ENCODE measurements at regions not wholly inside any gene's neighbourhood (a gene's known extent, or its start where the extent isn't known, plus 50 kb on each side); places are given as distances from the start of the nearest gene placed in this dataset.
A peak's percentile ranks its signal among the peaks of the same experiment; 100 is the strongest.

DNA sequence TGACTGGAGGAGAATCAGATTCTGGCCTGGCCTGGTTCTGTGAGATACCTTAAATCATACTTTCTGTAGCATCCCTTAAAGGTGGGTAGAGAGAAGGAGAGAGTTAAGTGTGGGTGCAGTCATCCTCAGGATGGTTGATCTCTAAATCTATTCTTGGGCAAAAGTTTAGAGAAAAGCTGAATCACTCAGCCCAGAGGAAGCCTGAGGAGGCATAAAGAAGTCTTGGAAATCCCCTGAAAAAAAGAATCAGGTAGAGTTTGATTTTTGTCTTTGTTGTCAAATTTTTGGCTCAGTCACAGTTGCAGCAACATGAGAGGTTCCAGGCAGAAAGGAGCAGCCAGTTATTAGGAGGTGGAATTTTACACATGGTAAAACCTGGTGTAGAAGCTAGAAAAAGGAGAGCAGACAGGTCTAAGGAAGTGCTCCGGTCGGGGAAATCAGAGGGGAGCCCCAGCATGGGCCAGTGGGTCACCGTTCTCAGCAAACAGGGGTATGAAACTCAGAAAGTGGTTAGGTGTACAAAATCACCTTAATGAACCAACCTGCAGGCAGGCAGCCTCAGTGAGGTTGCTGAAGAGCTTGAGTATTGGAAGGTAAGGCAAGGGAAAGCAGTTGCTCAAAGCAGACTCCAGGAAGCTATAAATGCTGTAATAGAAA lies 116.2 kb upstream of the CNTLN start:
- no peak for DNase-seq (ENCODE audit: low read depth, low spot score)

DNA sequence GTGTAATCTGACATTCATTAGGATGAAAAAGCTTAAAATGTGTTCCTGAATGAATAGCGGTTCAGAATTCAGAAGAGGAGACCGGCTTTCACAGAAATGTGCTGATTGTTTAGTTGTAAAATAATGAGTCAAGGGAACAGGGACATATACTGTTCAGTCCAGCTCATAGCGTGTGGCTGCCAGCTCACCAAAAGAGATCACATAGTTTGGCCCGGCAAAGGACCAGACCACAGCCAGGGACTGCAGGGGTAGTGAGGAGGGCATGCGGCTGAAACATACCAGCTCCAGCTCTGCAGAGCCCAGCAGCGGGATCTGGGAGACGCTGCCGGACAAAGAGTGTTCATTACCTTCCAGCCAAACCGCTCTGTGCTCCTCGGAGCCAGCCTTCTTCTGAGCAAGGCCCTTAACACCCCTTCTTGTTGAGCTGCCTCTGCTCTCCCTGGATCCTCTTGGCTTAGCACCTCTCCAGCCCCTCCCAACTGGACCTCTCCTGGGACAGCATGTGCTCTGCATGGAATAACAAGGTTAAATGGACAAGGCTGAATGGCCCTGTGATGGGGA lies 116.8 kb upstream of the CNTLN start:
- DNase-seq (ENCODE audit: low read depth, low spot score): no peak

GRCh38 chr9:17013891-17014290 lies 120.9 kb upstream of the CNTLN start:
- DNase-seq (ENCODE audit: low read depth, low spot score): no peak

- no peak for DNase-seq (ENCODE audit: low read depth, low spot score)
Measured at GRCh38 chr9:17013010-17013409, 121.8 kb upstream of the CNTLN start.

DNA sequence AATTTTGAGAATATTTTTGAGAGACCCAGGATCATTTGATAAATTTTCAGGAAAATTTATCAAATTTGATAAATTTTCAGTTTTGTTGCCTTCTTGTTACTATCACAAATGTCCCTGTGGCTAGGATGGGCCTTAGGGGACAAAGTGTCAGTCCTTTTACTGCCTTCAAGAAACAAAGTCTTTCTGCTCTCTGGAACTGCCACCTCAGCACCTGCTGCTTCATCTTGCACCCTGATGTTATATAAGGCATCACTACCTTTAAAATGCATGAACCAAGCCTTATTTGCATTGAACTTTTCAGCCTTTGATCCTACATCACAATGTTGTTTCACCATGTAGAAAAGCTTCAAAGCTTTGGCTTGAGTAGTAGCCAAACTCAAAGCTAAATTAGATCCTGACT lies 123.0 kb upstream of the CNTLN start:
- DNase-seq (ENCODE audit: low read depth, low spot score): no peak

DNA sequence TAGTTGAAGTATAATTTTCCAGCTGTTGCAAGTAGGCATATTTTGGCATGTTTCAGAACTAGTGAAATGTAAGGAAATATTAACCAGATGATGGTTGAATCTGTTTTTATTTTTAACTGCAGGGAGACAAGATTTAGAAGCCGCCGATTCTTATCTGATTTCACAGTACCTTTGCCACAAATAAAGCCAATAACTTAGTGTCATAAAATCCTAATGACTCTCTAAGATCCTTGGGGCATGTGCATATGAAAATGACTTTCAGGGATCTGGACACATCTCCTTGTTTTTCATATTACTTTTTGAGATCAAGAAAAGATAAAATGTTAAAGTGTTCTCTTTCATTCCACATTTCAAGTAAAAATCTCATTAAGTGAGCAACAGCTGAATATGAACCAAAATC lies 125.8 kb upstream of the CNTLN start:
- no peak for DNase-seq (ENCODE audit: low read depth, low spot score)

- DNase-seq (ENCODE audit: low read depth, low spot score): peak; percentile 69
Measured at GRCh38 chr9:17005056-17005823, 129.6 kb upstream of the CNTLN start.

DNA sequence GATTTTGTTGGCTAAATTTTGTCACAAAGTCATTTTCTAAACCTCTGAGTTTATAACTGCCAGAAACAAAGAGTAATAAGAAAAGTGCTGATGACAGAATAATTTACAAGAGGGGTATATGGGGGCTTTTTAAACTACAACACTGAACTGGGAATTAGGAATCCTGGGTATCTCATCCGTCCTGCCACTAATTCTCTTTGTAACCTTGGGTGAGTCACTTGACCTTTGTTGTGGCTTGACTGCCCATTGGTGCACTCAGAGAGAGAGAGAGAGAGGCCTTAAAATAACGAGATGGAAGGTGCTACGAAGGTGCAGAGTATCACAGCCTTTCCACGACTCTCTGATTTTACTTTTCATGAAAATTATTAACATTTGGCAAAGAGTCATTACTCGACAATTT lies 130.3 kb upstream of the CNTLN start:
- no peak for DNase-seq (ENCODE audit: low read depth, low spot score)

GRCh38 chr9:17003576-17004240 lies 131.1 kb upstream of the CNTLN start:
- DNase-seq (ENCODE audit: low read depth, low spot score): no peak

DNA sequence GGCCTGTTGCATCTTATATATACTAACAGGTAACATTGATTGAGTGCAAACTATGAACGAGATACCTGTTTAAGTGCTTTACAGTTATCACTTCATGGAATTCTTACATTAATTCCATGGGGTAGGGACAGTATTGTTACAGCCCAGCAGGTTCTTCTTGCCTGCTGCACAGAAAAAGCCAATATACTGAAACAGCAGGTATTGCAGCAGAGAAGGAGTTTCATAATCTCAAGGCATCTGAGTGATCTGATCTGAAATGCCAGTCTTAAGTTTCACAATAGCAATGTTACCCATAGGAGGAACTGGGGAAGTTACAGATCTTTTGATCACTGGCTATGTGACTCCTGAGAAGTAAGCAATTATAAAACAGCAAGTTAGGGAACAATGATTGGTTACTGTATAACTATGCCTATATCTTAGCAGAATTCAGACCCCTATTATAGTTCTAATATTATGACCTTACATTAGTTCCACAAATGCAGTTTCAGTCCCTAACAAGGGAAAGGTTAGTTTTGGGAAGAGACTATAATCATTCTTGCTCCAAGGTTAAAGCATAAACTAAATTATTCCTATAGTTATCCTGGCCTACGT lies 126.5 kb upstream of the BNC2 start:
- no peak for DNase-seq (ENCODE audit: low read depth, low spot score)

DNA sequence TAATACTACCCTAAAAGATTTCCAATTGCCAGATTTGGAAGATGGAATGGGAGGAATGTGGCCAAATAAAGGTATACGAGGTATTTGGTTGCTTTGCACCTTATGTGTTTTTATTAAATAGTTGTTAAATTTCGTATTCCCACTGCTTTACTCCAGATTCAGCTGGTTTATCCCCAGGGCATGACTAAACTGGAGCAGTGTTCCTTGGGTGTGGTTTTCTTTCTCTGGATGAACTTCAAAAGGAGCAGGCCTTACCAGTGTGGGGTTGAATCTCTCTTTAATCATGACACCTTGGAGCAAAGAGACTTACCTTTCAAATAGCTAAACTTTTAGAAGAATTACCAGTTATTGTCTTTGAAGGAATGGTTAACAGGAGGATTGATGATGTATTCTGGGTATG lies 121.7 kb upstream of the BNC2 start:
- DNase-seq (ENCODE audit: low read depth, low spot score): no peak

GRCh38 chr9:16987026-16987425 lies 116.6 kb upstream of the BNC2 start:
- no peak for DNase-seq (ENCODE audit: low read depth, low spot score)

- DNase-seq (ENCODE audit: low read depth, low spot score): no peak
Measured at GRCh38 chr9:16986556-16986955, 116.1 kb upstream of the BNC2 start.

GRCh38 chr9:16985559-16986348 lies 115.3 kb upstream of the BNC2 start:
- DNase-seq (ENCODE audit: low read depth, low spot score): no peak

- no peak for DNase-seq (ENCODE audit: low read depth, low spot score)
Measured at GRCh38 chr9:16982780-16983310, 112.4 kb upstream of the BNC2 start.

DNA sequence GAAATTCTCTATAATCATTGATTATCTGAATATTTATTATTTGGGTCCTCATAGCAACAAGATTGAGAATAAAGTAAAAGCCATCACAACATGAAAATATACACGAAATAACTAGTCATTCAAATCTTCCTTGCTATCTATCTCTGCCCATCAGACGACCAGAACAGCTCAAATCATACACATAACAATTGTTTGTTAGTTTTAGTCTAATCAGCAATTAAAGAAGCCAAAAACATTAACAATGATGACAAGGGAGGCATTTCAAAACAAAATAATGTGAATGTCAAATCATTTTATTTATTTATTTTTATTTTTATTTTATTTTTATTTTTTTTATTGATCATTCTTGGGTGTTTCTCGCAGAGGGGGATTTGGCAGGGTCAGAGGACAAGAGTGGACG lies 106.0 kb upstream of the BNC2 start:
- no peak for DNase-seq (ENCODE audit: low read depth, low spot score)

DNA sequence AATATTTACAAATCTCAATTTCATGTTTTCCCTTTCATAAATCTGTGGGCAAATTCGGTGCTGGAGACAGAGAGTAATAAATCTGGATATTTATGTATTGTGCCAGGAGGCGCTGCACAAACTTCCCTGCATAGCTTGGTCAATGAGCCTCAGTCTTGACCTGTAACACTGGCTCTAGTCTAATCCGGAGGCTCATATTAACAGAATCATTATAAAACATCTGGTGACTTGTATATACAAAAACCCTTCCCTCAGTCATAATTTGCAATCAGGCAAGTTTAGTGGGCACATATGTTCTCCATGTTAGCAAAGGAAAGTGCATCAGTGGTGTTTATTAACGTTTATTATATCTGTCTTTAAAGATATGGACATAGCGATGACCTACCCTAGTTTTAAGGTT lies 104.0 kb upstream of the BNC2 start:
- no peak for DNase-seq (ENCODE audit: low read depth, low spot score)

GRCh38 chr9:16970321-16970720 lies 99.9 kb upstream of the BNC2 start:
- DNase-seq (ENCODE audit: low read depth, low spot score): no peak

DNA sequence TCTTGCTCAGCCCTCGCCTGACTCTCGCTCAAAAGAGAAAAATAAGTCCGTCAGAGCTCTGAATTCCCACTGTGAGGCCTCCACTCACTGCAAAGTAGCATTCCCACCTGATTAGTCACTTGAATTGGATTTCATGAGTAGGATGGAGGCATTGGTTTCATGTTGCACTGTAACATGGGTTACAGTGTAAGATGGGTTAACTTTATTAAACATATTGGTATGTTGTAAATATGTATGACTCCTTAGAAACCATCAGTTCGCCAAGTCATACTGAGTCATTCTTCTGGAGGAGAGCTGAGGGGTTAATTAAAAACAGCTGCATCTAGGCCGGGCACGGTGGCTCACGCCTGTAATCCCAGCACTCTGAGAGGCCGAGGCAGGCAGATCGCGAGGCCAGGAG lies 93.8 kb upstream of the BNC2 start:
- peak; percentile 90 for DNase-seq (ENCODE audit: low read depth, low spot score)

GRCh38 chr9:16960084-16960483 lies 89.6 kb upstream of the BNC2 start:
- no peak for DNase-seq (ENCODE audit: low read depth, low spot score)

GRCh38 chr9:16959391-16959790 lies 88.9 kb upstream of the BNC2 start:
- no peak for DNase-seq (ENCODE audit: low read depth, low spot score)
